Rectal smooth muscle tissue (tissue), 1 donor: ENCODE measurements at regions not wholly inside any gene's neighbourhood (a gene's known extent, or its start where the extent isn't known, plus 50 kb on each side); places are given as distances from the start of the nearest gene placed in this dataset.

Experiments used
- H3K27ac ChIP-seq: one replicate; pipeline ENCODE4 v1.7.0; 2013; ENCODE audit warnings: low read depth, low read length, inconsistent platforms
- H3K27me3 ChIP-seq: one replicate; pipeline ENCODE4 v1.7.0; 2013; ENCODE audit warnings: low read length; ENCODE audit not compliant: control insufficient read depth, insufficient read depth
- H3K36me3 ChIP-seq: one replicate; pipeline ENCODE4 v1.7.0; 2013; ENCODE audit warnings: low read length; ENCODE audit not compliant: control insufficient read depth, insufficient read depth
- H3K4me1 ChIP-seq: one replicate; pipeline ENCODE4 v1.7.0; 2013; ENCODE audit warnings: low read length; ENCODE audit not compliant: control insufficient read depth, insufficient read depth
- H3K4me3 ChIP-seq: one replicate; pipeline ENCODE4 v1.7.0; 2013; ENCODE audit warnings: low read length
- H3K9ac ChIP-seq: one replicate; pipeline ENCODE4 v1.7.0; 2013; ENCODE audit warnings: low read length

GRCh38 chr14:100381395-100382105 lies 58.4 kb downstream of the SLC25A47 start:
- H3K27ac ChIP-seq = no peak overlapping the region
- no peaks in the 10 kb centered on the region for H3K27me3 ChIP-seq
- peaks cover 5% of the 10 kb centered on the region for H3K4me1 ChIP-seq
- no peak overlapping the region for H3K4me3 ChIP-seq
- H3K36me3 ChIP-seq = peaks cover 11% of the 10 kb centered on the region
- no peak overlapping the region for H3K9ac ChIP-seq

- Histone ChIP-seq H3K4me3 (no peak overlapping the region), H3K27me3 (no peaks in the 10 kb centered on the region), H3K9ac (no peak overlapping the region), H3K4me1 (peaks cover 3% of the 10 kb centered on the region), H3K27ac (no peak overlapping the region), H3K36me3 (peaks cover 11% of the 10 kb centered on the region)
These were observed 58.9 kb downstream of the SLC25A47 start for GRCh38 chr14:100382106-100382455.

- peaks cover 11% of the 10 kb centered on the region for H3K36me3 ChIP-seq
- H3K4me3 ChIP-seq = no peak overlapping the region
- H3K27ac ChIP-seq = no peak overlapping the region
- H3K9ac ChIP-seq = no peak overlapping the region
- H3K4me1 ChIP-seq = no peaks in the 10 kb centered on the region
- H3K27me3 ChIP-seq = no peaks in the 10 kb centered on the region
These were observed 60.6 kb downstream of the SLC25A47 start for GRCh38 chr14:100383727-100384158.

- no peak overlapping the region for H3K9ac ChIP-seq
- no peaks in the 10 kb centered on the region for H3K4me1 ChIP-seq
- no peak overlapping the region for H3K27ac ChIP-seq
- peaks cover 11% of the 10 kb centered on the region for H3K36me3 ChIP-seq
- no peaks in the 10 kb centered on the region for H3K27me3 ChIP-seq
- H3K4me3 ChIP-seq = no peak overlapping the region
These were observed 61.1 kb downstream of the SLC25A47 start for GRCh38 chr14:100384277-100384676.

- Histone ChIP-seq H3K36me3 (peaks cover 11% of the 10 kb centered on the region), H3K4me3 (no peak overlapping the region), H3K4me1 (no peaks in the 10 kb centered on the region), H3K27ac (no peak overlapping the region), H3K9ac (no peak overlapping the region), H3K27me3 (no peaks in the 10 kb centered on the region)
These were observed 62.0 kb downstream of the SLC25A47 start for GRCh38 chr14:100384819-100385813.

GRCh38 chr14:100386121-100386520 lies 63.0 kb downstream of the SLC25A47 start:
- Histone ChIP-seq H3K4me3 (no peak overlapping the region), H3K4me1 (no peaks in the 10 kb centered on the region), H3K27me3 (no peaks in the 10 kb centered on the region), H3K36me3 (peaks cover 8% of the 10 kb centered on the region), H3K27ac (no peak overlapping the region), H3K9ac (no peak overlapping the region)

- H3K27me3 ChIP-seq = no peaks in the 10 kb centered on the region
- H3K9ac ChIP-seq = no peak overlapping the region
- no peak overlapping the region for H3K4me3 ChIP-seq
- H3K36me3 ChIP-seq = peaks cover 3% of the 10 kb centered on the region
- H3K27ac ChIP-seq = no peak overlapping the region
- H3K4me1 ChIP-seq = no peaks in the 10 kb centered on the region
These were observed 63.7 kb downstream of the SLC25A47 start for GRCh38 chr14:100386846-100387245.

- no peak overlapping the region for H3K4me3 ChIP-seq
- no peaks in the 10 kb centered on the region for H3K36me3 ChIP-seq
- H3K9ac ChIP-seq = no peak overlapping the region
- H3K4me1 ChIP-seq = no peaks in the 10 kb centered on the region
- no peak overlapping the region for H3K27ac ChIP-seq
- no peaks in the 10 kb centered on the region for H3K27me3 ChIP-seq
These were observed 64.3 kb downstream of the SLC25A47 start for GRCh38 chr14:100387450-100387849.

- Histone ChIP-seq H3K36me3 (no peaks in the 10 kb centered on the region), H3K4me3 (no peak overlapping the region), H3K27ac (no peak overlapping the region), H3K27me3 (no peaks in the 10 kb centered on the region), H3K9ac (peak overlapping the region; percentile 28), H3K4me1 (no peaks in the 10 kb centered on the region)
These were observed 65.2 kb downstream of the SLC25A47 start for GRCh38 chr14:100388103-100389054.

- Histone ChIP-seq H3K36me3 (no peaks in the 10 kb centered on the region), H3K27me3 (no peaks in the 10 kb centered on the region), H3K4me1 (no peaks in the 10 kb centered on the region), H3K4me3 (no peak overlapping the region), H3K27ac (no peak overlapping the region), H3K9ac (no peak overlapping the region)
These were observed 66.5 kb downstream of the SLC25A47 start for GRCh38 chr14:100389497-100390104.

GRCh38 chr14:100391173-100391572 lies 68.0 kb downstream of the SLC25A47 start:
- Histone ChIP-seq H3K4me3 (no peak overlapping the region), H3K9ac (no peak overlapping the region), H3K27ac (no peak overlapping the region), H3K4me1 (no peaks in the 10 kb centered on the region), H3K27me3 (no peaks in the 10 kb centered on the region), H3K36me3 (no peaks in the 10 kb centered on the region)
